Gastrocnemius medialis (tissue), 4 donors: ENCODE measurements at regions not wholly inside any gene's neighbourhood (a gene's known extent, or its start where the extent isn't known, plus 50 kb on each side); places are given as distances from the start of the nearest gene placed in this dataset.

Source experiments
- CTCF ChIP-seq, 5 experiments: fragments of 450-650 bp in 3 of 5; fragments of 200-600 bp in 2 of 5; sonication (generic) in 2 of 5; IDR thresholded peaks in 4 of 5; conservative IDR thresholded peaks in 1 of 5; 1 replicate in 4 of 5; 2 replicates in 1 of 5; pipeline ENCODE4 v1.5.1; 2016 to 2019; ENCODE audit warnings: antibody characterized with exemption in 5 of 5, mild to moderate bottlenecking in 3 of 5, moderate library complexity in 3 of 5
- POLR2A ChIP-seq, 2 donors: fragments of 450-650 bp; IDR thresholded peaks; one replicate each; pipeline ENCODE4 v1.6.1; 2017; ENCODE audit warnings: antibody characterized with exemption in 2 of 2, mild to moderate bottlenecking in 2 of 2, moderate library complexity in 2 of 2

GRCh38 chr20:24131684-24132083 is 143.1 kb upstream of the GGTLC1 start:
- TF ChIP-seq CTCF (IDR thresholded peaks at IDR 0.05 in 4 of 5, conservative IDR thresholded peaks at IDR 0.05 in 1 of 5) (no peak), POLR2A (IDR thresholded peaks at IDR 0.05) (no peak)
